ENCODE measurements at regions not wholly inside any gene's neighbourhood (a gene's known extent, or its start where the extent isn't known, plus 50 kb on each side); places are given as distances from the start of the nearest gene placed in this dataset.

GRCh38 chr15:95580121-95580520 lies 750.4 kb upstream of the NR2F2 start:
- H3K4me3 ChIP-seq, result no peak overlapping the region
- H3K9me3 ChIP-seq, result no peaks in the 10 kb centered on the region
- H3K27me3 ChIP-seq, result no peaks in the 10 kb centered on the region
- H3K36me3 ChIP-seq, result no peaks in the 10 kb centered on the region
- no peak for DNase-seq

- H3K4me3 ChIP-seq, result no peak overlapping the region
- H3K27me3 ChIP-seq, result no peaks in the 10 kb centered on the region
- DNase-seq, result no peak
- H3K9me3 ChIP-seq, result no peaks in the 10 kb centered on the region
- H3K36me3 ChIP-seq, result no peaks in the 10 kb centered on the region
Observed at GRCh38 chr15:95581595-95581994, 748.9 kb upstream of the NR2F2 start.

- Histone ChIP-seq H3K4me3 (no peak overlapping the region), H3K36me3 (no peaks in the 10 kb centered on the region), H3K9me3 (no peaks in the 10 kb centered on the region), H3K27me3 (no peaks in the 10 kb centered on the region)
- no peak for DNase-seq
Observed at GRCh38 chr15:95584088-95584487, 746.4 kb upstream of the NR2F2 start.

- Histone ChIP-seq H3K36me3 (no peaks in the 10 kb centered on the region), H3K4me3 (no peak overlapping the region), H3K27me3 (no peaks in the 10 kb centered on the region), H3K9me3 (no peaks in the 10 kb centered on the region)
- no peak for DNase-seq
Observed at GRCh38 chr15:95588056-95588455, 742.4 kb upstream of the NR2F2 start.

- Histone ChIP-seq H3K36me3 (no peaks in the 10 kb centered on the region), H3K9me3 (no peaks in the 10 kb centered on the region), H3K27me3 (no peaks in the 10 kb centered on the region), H3K4me3 (no peak overlapping the region)
- DNase-seq, result no peak
Observed at GRCh38 chr15:95590533-95591044, 739.9 kb upstream of the NR2F2 start.

GRCh38 chr15:95591270-95591669 lies 739.2 kb upstream of the NR2F2 start:
- H3K9me3 ChIP-seq, result no peaks in the 10 kb centered on the region
- no peaks in the 10 kb centered on the region for H3K36me3 ChIP-seq
- no peaks in the 10 kb centered on the region for H3K27me3 ChIP-seq
- DNase-seq, result no peak
- no peak overlapping the region for H3K4me3 ChIP-seq

GRCh38 chr15:95591886-95592285 lies 738.6 kb upstream of the NR2F2 start:
- Histone ChIP-seq H3K36me3 (no peaks in the 10 kb centered on the region), H3K4me3 (no peak overlapping the region), H3K27me3 (no peaks in the 10 kb centered on the region), H3K9me3 (no peaks in the 10 kb centered on the region)
- DNase-seq, result no peak

GRCh38 chr15:95594496-95594895 lies 736.0 kb upstream of the NR2F2 start:
- Histone ChIP-seq H3K4me3 (no peak overlapping the region), H3K36me3 (no peaks in the 10 kb centered on the region), H3K9me3 (no peaks in the 10 kb centered on the region; the same call in 1 of the 2 replicates), H3K27me3 (no peaks in the 10 kb centered on the region)
- DNase-seq, result no peak

- no peaks in the 10 kb centered on the region; the same call in 1 of the 2 replicates for H3K9me3 ChIP-seq
- no peak overlapping the region for H3K4me3 ChIP-seq
- no peaks in the 10 kb centered on the region for H3K27me3 ChIP-seq
- no peaks in the 10 kb centered on the region for H3K36me3 ChIP-seq
- no peak for DNase-seq
Observed at GRCh38 chr15:95595759-95596158, 734.7 kb upstream of the NR2F2 start.

- no peaks in the 10 kb centered on the region for H3K27me3 ChIP-seq
- no peak for DNase-seq
- H3K9me3 ChIP-seq, result no peaks in the 10 kb centered on the region; the same call in 1 of the 2 replicates
- no peaks in the 10 kb centered on the region for H3K36me3 ChIP-seq
- no peak overlapping the region for H3K4me3 ChIP-seq
Observed at GRCh38 chr15:95596496-95596895, 734.0 kb upstream of the NR2F2 start.

GRCh38 chr15:95598251-95598855 lies 732.1 kb upstream of the NR2F2 start:
- no peaks in the 10 kb centered on the region for H3K27me3 ChIP-seq
- no peak for DNase-seq
- no peak overlapping the region for H3K4me3 ChIP-seq
- H3K9me3 ChIP-seq, result no peaks in the 10 kb centered on the region; the same call in 1 of the 2 replicates
- H3K36me3 ChIP-seq, result no peaks in the 10 kb centered on the region

- Histone ChIP-seq H3K27me3 (no peaks in the 10 kb centered on the region), H3K36me3 (no peaks in the 10 kb centered on the region), H3K9me3 (no peaks in the 10 kb centered on the region; the same call in 1 of the 2 replicates), H3K4me3 (no peak overlapping the region)
- DNase-seq, result no peak
Observed at GRCh38 chr15:95600367-95600766, 730.1 kb upstream of the NR2F2 start.

- no peak overlapping the region for H3K4me3 ChIP-seq
- H3K9me3 ChIP-seq, result no peaks in the 10 kb centered on the region; the same call in 1 of the 2 replicates
- H3K27me3 ChIP-seq, result no peaks in the 10 kb centered on the region
- DNase-seq, result no peak
- no peaks in the 10 kb centered on the region for H3K36me3 ChIP-seq
Observed at GRCh38 chr15:95600884-95601283, 729.6 kb upstream of the NR2F2 start.

- H3K9me3 ChIP-seq, result no peaks in the 10 kb centered on the region; the same call in 1 of the 2 replicates
- no peaks in the 10 kb centered on the region for H3K27me3 ChIP-seq
- H3K36me3 ChIP-seq, result no peaks in the 10 kb centered on the region
- H3K4me3 ChIP-seq, result no peak overlapping the region
- no peak for DNase-seq
Observed at GRCh38 chr15:95601525-95601924, 729.0 kb upstream of the NR2F2 start.

GRCh38 chr15:95603802-95604201 lies 726.7 kb upstream of the NR2F2 start:
- Histone ChIP-seq H3K9me3 (no peaks in the 10 kb centered on the region; the same call in 1 of the 2 replicates), H3K36me3 (no peaks in the 10 kb centered on the region), H3K4me3 (no peak overlapping the region), H3K27me3 (no peaks in the 10 kb centered on the region)
- no peak for DNase-seq

- no peaks in the 10 kb centered on the region for H3K27me3 ChIP-seq
- H3K4me3 ChIP-seq, result no peak overlapping the region
- no peak for DNase-seq
- H3K36me3 ChIP-seq, result no peaks in the 10 kb centered on the region
- H3K9me3 ChIP-seq, result no peaks in the 10 kb centered on the region; the same call in 1 of the 2 replicates
Observed at GRCh38 chr15:95604634-95605036, 725.9 kb upstream of the NR2F2 start.

- H3K27me3 ChIP-seq, result no peaks in the 10 kb centered on the region
- no peak for DNase-seq
Observed at GRCh38 chr15:95605098-95605497, 725.4 kb upstream of the NR2F2 start.

GRCh38 chr15:95606551-95606950 lies 723.9 kb upstream of the NR2F2 start:
- no peaks in the 10 kb centered on the region for H3K36me3 ChIP-seq

More at GRCh38 chr15:95605098-95605497, 725.4 kb upstream of the NR2F2 start:
- no peaks in the 10 kb centered on the region; the same call in 1 of the 2 replicates for H3K9me3 ChIP-seq
- H3K36me3 ChIP-seq, result no peaks in the 10 kb centered on the region
- H3K4me3 ChIP-seq, result no peak overlapping the region

More at GRCh38 chr15:95606551-95606950, 723.9 kb upstream of the NR2F2 start:
- DNase-seq, result no peak
- Histone ChIP-seq H3K27me3 (no peaks in the 10 kb centered on the region), H3K4me3 (no peak overlapping the region), H3K9me3 (no peaks in the 10 kb centered on the region; the same call in 1 of the 2 replicates)
